ENCODE measurements at regions not wholly inside any gene's neighbourhood (a gene's known extent, or its start where the extent isn't known, plus 50 kb on each side); places are given as distances from the start of the nearest gene placed in this dataset.

GRCh38 chr3:39752019-39752637, 57.3 kb upstream of the MYRIP start:
- Histone ChIP-seq H3K4me3 (ENCODE audit: low read depth, low read length) (no peak overlapping the region), H3K9me3 (ENCODE audit: control insufficient read depth, insufficient read depth, low read depth, low read length) (no peaks in the 10 kb centered on the region), H3K36me3 (ENCODE audit: control insufficient read depth in 2 of 2, insufficient read depth in 1 of 2, low read length in 2 of 2) (no peaks in the 10 kb centered on the region), H3K4me1 (ENCODE audit: control insufficient read depth, insufficient read depth, low read length) (no peaks in the 10 kb centered on the region), H3K27ac (ENCODE audit: extremely low read depth, low read depth, low read length) (no peak overlapping the region)
- ChIA-PET CTCF (interaction anchor here (0.5 kb wide), 1 partner anchor 16 kb away, joined by 3 read pairs; no protein-coding TSS in a partner anchor), POLR2A (no interaction called here)
- TF ChIP-seq, protein P1, sequence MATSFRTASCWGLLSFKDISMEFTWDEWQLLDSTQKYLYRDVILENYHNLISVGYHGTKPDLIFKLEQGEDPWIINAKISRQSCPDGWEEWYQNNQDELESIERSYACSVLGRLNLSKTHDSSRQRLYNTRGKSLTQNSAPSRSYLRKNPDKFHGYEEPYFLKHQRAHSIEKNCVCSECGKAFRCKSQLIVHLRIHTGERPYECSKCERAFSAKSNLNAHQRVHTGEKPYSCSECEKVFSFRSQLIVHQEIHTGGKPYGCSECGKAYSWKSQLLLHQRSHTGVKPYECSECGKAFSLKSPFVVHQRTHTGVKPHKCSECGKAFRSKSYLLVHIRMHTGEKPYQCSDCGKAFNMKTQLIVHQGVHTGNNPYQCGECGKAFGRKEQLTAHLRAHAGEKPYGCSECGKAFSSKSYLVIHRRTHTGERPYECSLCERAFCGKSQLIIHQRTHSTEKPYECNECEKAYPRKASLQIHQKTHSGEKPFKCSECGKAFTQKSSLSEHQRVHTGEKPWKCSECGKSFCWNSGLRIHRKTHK (tag by site-specific recombination; IDR thresholded peaks at IDR 0.05): no peak
- TF ChIP-seq ZNF146 (tag by site-specific recombination; IDR thresholded peaks at IDR 0.05) (no peak), ZNF473 (tag by site-specific recombination; IDR thresholded peaks at IDR 0.05) (no peak), ZBTB48 (tag by site-specific recombination; IDR thresholded peaks at IDR 0.05) (no peak), ZNF202 (tag by site-specific recombination; IDR thresholded peaks at IDR 0.05; ENCODE audit: borderline replicate concordance) (no peak), ZNF521 (tag by site-specific recombination; IDR thresholded peaks at IDR 0.05) (no peak), ZNF140 (tag by site-specific recombination; IDR thresholded peaks at IDR 0.05) (no peak), ZNF518A (tag by site-specific recombination; conservative IDR thresholded peaks at IDR 0.05; ENCODE audit: low read depth) (no peak), ZNF335 (tag by site-specific recombination; conservative IDR thresholded peaks at IDR 0.05) (no peak), KLF10 (tag by site-specific recombination; IDR thresholded peaks at IDR 0.05) (no peak), ZNF292 (tag by site-specific recombination; IDR thresholded peaks at IDR 0.05; ENCODE audit: borderline replicate concordance, low read depth) (no peak), ZNF624 (tag by site-specific recombination; IDR thresholded peaks at IDR 0.05) (no peak), TSHZ1 (tag by site-specific recombination; IDR thresholded peaks at IDR 0.05; ENCODE audit: borderline replicate concordance) (no peak), PRDM1 (tag by site-specific recombination; IDR thresholded peaks at IDR 0.05) (no peak), GLI2 (tag by site-specific recombination; IDR thresholded peaks at IDR 0.05; ENCODE audit: borderline replicate concordance, low read depth) (no peak), ZNF394 (tag by site-specific recombination; IDR thresholded peaks at IDR 0.05; ENCODE audit: borderline replicate concordance) (no peak), PRDM6 (tag by site-specific recombination; IDR thresholded peaks at IDR 0.05) (no peak)
- TF ChIP-seq, protein P2, sequence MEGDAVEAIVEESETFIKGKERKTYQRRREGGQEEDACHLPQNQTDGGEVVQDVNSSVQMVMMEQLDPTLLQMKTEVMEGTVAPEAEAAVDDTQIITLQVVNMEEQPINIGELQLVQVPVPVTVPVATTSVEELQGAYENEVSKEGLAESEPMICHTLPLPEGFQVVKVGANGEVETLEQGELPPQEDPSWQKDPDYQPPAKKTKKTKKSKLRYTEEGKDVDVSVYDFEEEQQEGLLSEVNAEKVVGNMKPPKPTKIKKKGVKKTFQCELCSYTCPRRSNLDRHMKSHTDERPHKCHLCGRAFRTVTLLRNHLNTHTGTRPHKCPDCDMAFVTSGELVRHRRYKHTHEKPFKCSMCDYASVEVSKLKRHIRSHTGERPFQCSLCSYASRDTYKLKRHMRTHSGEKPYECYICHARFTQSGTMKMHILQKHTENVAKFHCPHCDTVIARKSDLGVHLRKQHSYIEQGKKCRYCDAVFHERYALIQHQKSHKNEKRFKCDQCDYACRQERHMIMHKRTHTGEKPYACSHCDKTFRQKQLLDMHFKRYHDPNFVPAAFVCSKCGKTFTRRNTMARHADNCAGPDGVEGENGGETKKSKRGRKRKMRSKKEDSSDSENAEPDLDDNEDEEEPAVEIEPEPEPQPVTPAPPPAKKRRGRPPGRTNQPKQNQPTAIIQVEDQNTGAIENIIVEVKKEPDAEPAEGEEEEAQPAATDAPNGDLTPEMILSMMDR (tag by site-specific recombination; IDR thresholded peaks at IDR 0.05): no peak
- TF ChIP-seq, protein P3, sequence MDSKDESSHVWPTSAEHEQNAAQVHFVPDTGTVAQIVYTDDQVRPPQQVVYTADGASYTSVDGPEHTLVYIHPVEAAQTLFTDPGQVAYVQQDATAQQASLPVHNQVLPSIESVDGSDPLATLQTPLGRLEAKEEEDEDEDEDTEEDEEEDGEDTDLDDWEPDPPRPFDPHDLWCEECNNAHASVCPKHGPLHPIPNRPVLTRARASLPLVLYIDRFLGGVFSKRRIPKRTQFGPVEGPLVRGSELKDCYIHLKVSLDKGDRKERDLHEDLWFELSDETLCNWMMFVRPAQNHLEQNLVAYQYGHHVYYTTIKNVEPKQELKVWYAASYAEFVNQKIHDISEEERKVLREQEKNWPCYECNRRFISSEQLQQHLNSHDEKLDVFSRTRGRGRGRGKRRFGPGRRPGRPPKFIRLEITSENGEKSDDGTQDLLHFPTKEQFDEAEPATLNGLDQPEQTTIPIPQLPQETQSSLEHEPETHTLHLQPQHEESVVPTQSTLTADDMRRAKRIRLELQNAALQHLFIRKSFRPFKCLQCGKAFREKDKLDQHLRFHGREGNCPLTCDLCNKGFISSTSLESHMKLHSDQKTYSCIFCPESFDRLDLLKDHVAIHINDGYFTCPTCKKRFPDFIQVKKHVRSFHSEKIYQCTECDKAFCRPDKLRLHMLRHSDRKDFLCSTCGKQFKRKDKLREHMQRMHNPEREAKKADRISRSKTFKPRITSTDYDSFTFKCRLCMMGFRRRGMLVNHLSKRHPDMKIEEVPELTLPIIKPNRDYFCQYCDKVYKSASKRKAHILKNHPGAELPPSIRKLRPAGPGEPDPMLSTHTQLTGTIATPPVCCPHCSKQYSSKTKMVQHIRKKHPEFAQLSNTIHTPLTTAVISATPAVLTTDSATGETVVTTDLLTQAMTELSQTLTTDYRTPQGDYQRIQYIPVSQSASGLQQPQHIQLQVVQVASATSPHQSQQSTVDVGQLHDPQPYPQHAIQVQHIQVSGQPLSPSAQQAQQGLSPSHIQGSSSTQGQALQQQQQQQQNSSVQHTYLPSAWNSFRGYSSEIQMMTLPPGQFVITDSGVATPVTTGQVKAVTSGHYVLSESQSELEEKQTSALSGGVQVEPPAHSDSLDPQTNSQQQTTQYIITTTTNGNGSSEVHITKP (tag by site-specific recombination; IDR thresholded peaks at IDR 0.05): no peak
